Suprapubic skin (tissue), 4 donors: ENCODE measurements at regions not wholly inside any gene's neighbourhood (a gene's known extent, or its start where the extent isn't known, plus 50 kb on each side); places are given as distances from the start of the nearest gene placed in this dataset.
"Not testable (repeated sequence)": the region's sequence is repeated elsewhere in the genome, so short reads cannot be mapped to it uniquely, and the experiment has no call there.

Experiments used
- DNase-seq, 2 donors: peaks; one replicate each; pipeline ENCODE4 v3.0.0-alpha.2; 2019; ENCODE audit warnings: low spot score in 2 of 2
- H3K27ac ChIP-seq: fragments of 200-600 bp; sonication (generic); one replicate; pipeline ENCODE4 v1.5.1; 2019
- H3K27me3 ChIP-seq: fragments of 200-600 bp; sonication (generic); one replicate; pipeline ENCODE4 v1.5.1; 2019
- H3K36me3 ChIP-seq: fragments of 200-600 bp; sonication (generic); one replicate; pipeline ENCODE4 v1.5.1; 2019
- H3K4me1 ChIP-seq: fragments of 200-600 bp; sonication (generic); one replicate; pipeline ENCODE4 v1.5.1; 2019
- H3K4me3 ChIP-seq: fragments of 200-600 bp; sonication (generic); one replicate; pipeline ENCODE4 v1.5.1; 2019; ENCODE audit warnings: mild to moderate bottlenecking
- H3K9me3 ChIP-seq: fragments of 200-600 bp; sonication (generic); one replicate; pipeline ENCODE4 v1.5.1; 2019
- CTCF ChIP-seq, 2 donors: fragments of 200-600 bp in 1 of 2; fragments of 450-650 bp in 1 of 2; sonication (generic) in 1 of 2; IDR thresholded peaks; one replicate each; pipeline ENCODE4 v1.5.1; 2016 to 2019; ENCODE audit warnings: antibody characterized with exemption in 2 of 2, mild to moderate bottlenecking in 1 of 2, moderate library complexity in 1 of 2
- EP300 ChIP-seq: sonication (generic); formaldehyde crosslinking; IDR thresholded peaks from one replicate; pipeline ENCODE4 v1.6.1; 2017; ENCODE audit warnings: antibody characterized with exemption
- POLR2A ChIP-seq, 2 donors: fragments of 450-650 bp; IDR thresholded peaks; one replicate each; pipeline ENCODE4 v1.6.1; 2017; ENCODE audit warnings: antibody characterized with exemption in 2 of 2, mild to moderate bottlenecking in 2 of 2, moderate library complexity in 2 of 2
- POLR2AphosphoS5 ChIP-seq, 3 donors: sonication (generic); formaldehyde crosslinking; IDR thresholded peaks; one replicate each; pipeline ENCODE4 v1.6.1; 2017; ENCODE audit warnings: antibody characterized with exemption in 3 of 3
- WGBS: methylation state at CpG from one replicate; pipeline ENCODE4 v1.1.5; 2018; 5-methylcytosine and 5-hydroxymethylcytosine counted together

GRCh38 chr1:831522-831921 lies 92.2 kb upstream of the SAMD11 start:
- TF ChIP-seq CTCF (IDR thresholded peaks at IDR 0.05) (no peak), POLR2A (IDR thresholded peaks at IDR 0.05) (no peak)
- WGBS: 87% methylated on average over 8 of the region's 8 CpGs

GRCh38 chr1:832136-832535 lies 91.6 kb upstream of the SAMD11 start:
- no peaks in the 10 kb centered on the region for H3K9me3 ChIP-seq

More at GRCh38 chr1:831522-831921, 92.2 kb upstream of the SAMD11 start:
- no peak overlapping the region for H3K4me3 ChIP-seq
- no peak for DNase-seq
- peaks cover 19% of the 10 kb centered on the region for H3K36me3 ChIP-seq
- H3K9me3 ChIP-seq: no peaks in the 10 kb centered on the region
- H3K27ac ChIP-seq: no peak overlapping the region
- H3K27me3 ChIP-seq: no peaks in the 10 kb centered on the region
- peaks cover 2% of the 10 kb centered on the region for H3K4me1 ChIP-seq

GRCh38 chr1:833226-833625 lies 90.5 kb upstream of the SAMD11 start:
- H3K4me1 ChIP-seq, H3K27me3 ChIP-seq, H3K27ac ChIP-seq, DNase-seq, H3K4me3 ChIP-seq, H3K9me3 ChIP-seq: not testable (repeated sequence)
- H3K36me3 ChIP-seq: peaks cover 19% of the 10 kb centered on the region
- 59% methylated on average over 3 of the region's 3 CpGs for WGBS

More at GRCh38 chr1:832136-832535, 91.6 kb upstream of the SAMD11 start:
- H3K4me3 ChIP-seq: no peak overlapping the region
- DNase-seq: no peak
- TF ChIP-seq EP300 (no peak), CTCF (IDR thresholded peaks at IDR 0.05) (no peak), POLR2AphosphoS5 (IDR thresholded peaks at IDR 0.05) (no peak), POLR2A (IDR thresholded peaks at IDR 0.05) (no peak)
- 76% methylated on average over 13 of the region's 13 CpGs for WGBS
- no peaks in the 10 kb centered on the region for H3K27me3 ChIP-seq
- H3K4me1 ChIP-seq: no peaks in the 10 kb centered on the region
- no peak overlapping the region for H3K27ac ChIP-seq
- peaks cover 19% of the 10 kb centered on the region for H3K36me3 ChIP-seq

GRCh38 chr1:835509-835908 lies 88.2 kb upstream of the SAMD11 start:
- WGBS: 67% methylated on average over 3 of the region's 10 CpGs
- H3K27me3 ChIP-seq, H3K9me3 ChIP-seq, H3K27ac ChIP-seq, H3K4me3 ChIP-seq, H3K4me1 ChIP-seq, DNase-seq: not testable (repeated sequence)
- H3K36me3 ChIP-seq: peaks cover 19% of the 10 kb centered on the region

GRCh38 chr1:837601-838000 lies 86.1 kb upstream of the SAMD11 start:
- not testable (repeated sequence) for H3K27ac ChIP-seq, H3K4me3 ChIP-seq, H3K27me3 ChIP-seq, H3K4me1 ChIP-seq, H3K9me3 ChIP-seq, DNase-seq
- 92% methylated on average over 5 of the region's 5 CpGs for WGBS
- H3K36me3 ChIP-seq: peaks cover 23% of the 10 kb centered on the region

- not testable (repeated sequence) for H3K27me3 ChIP-seq, H3K4me3 ChIP-seq, H3K9me3 ChIP-seq, DNase-seq, H3K27ac ChIP-seq, H3K4me1 ChIP-seq
- 80% methylated on average over 5 of the region's 5 CpGs for WGBS
- peaks cover 17% of the 10 kb centered on the region for H3K36me3 ChIP-seq
Measured at GRCh38 chr1:838291-838690, 85.4 kb upstream of the SAMD11 start.

- H3K27ac ChIP-seq, DNase-seq: not testable (repeated sequence)
- 88% methylated on average over 6 of the region's 6 CpGs for WGBS
Measured at GRCh38 chr1:840592-840991, 83.1 kb upstream of the SAMD11 start.

GRCh38 chr1:841671-842425 lies 81.9 kb upstream of the SAMD11 start:
- not testable (repeated sequence) for H3K4me1 ChIP-seq, H3K9me3 ChIP-seq, H3K27me3 ChIP-seq, DNase-seq, H3K4me3 ChIP-seq, H3K27ac ChIP-seq
- H3K36me3 ChIP-seq: peaks cover 10% of the 10 kb centered on the region
- 88% methylated on average over 6 of the region's 15 CpGs for WGBS

More at GRCh38 chr1:840592-840991, 83.1 kb upstream of the SAMD11 start:
- not testable (repeated sequence) for H3K4me1 ChIP-seq, H3K9me3 ChIP-seq, H3K27me3 ChIP-seq, H3K4me3 ChIP-seq
- H3K36me3 ChIP-seq: peaks cover 10% of the 10 kb centered on the region

- WGBS: 83% methylated on average over 10 of the region's 10 CpGs
- not testable (repeated sequence) for DNase-seq
Measured at GRCh38 chr1:842799-843198, 80.9 kb upstream of the SAMD11 start.

GRCh38 chr1:843946-844345 lies 79.8 kb upstream of the SAMD11 start:
- peaks cover 15% of the 10 kb centered on the region for H3K36me3 ChIP-seq
- H3K27ac ChIP-seq, H3K9me3 ChIP-seq, H3K4me1 ChIP-seq, H3K27me3 ChIP-seq, H3K4me3 ChIP-seq, DNase-seq: not testable (repeated sequence)
- WGBS: 98% methylated on average over 5 of the region's 5 CpGs

More at GRCh38 chr1:842799-843198, 80.9 kb upstream of the SAMD11 start:
- H3K27ac ChIP-seq, H3K27me3 ChIP-seq, H3K4me3 ChIP-seq, H3K4me1 ChIP-seq, H3K9me3 ChIP-seq: not testable (repeated sequence)
- H3K36me3 ChIP-seq: peaks cover 10% of the 10 kb centered on the region
